ENCODE measurements at regions not wholly inside any gene's neighbourhood (a gene's known extent, or its start where the extent isn't known, plus 50 kb on each side); places are given as distances from the start of the nearest gene placed in this dataset.

- Histone ChIP-seq H3K4me3 (ENCODE audit: low read depth, low read length) (no peak overlapping the region), H3K27ac (no peak overlapping the region), H3K9me3 (ENCODE audit: severe bottlenecking) (peaks cover 9% of the 10 kb centered on the region), H3K36me3 (no peaks in the 10 kb centered on the region), H3K27me3 (ENCODE audit: insufficient read depth, low read depth, severe bottlenecking) (no peaks in the 10 kb centered on the region)
- no peak for DNase-seq
- TF ChIP-seq CTCF (IDR thresholded peaks at IDR 0.05; ENCODE audit: low read depth, low read length): no peak
Measured at GRCh38 chr20:63082939-63083735, 76.4 kb upstream of the BHLHE23 start.

DNA sequence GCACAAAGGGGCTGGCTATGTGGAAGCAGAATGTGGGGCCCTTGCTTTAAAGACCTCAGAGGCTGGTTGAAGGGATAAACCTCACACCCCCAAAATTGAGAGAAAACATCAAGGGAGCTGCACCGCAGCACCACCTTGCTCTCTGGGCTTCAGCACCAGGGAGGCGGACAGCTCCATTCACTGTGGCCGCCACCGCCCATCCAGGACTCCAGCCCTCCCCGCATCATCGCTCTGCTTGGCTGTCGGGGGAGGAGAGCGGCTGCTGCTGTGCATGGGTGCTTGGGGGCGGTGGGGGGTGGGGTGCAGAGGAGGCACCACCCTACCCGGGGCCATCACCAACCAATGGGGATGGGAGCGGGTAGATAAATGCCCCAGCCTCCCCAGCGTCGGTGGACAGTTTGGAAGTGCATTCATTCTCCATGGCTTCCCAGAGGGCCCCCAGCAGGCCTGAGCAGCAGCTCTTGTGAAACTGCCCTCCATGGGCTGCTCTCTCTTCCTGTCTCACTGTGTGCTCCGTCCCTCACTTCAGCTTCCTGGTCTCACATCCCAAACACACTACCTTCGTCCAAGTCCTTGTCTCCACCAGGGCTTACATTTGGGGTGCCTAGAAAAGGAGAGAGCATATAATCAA lies 75.7 kb upstream of the BHLHE23 start:
- Histone ChIP-seq H3K36me3 (no peaks in the 10 kb centered on the region), H3K9me3 (ENCODE audit: severe bottlenecking) (peaks cover 17% of the 10 kb centered on the region), H3K4me3 (ENCODE audit: low read depth, low read length) (no peak overlapping the region), H3K27me3 (ENCODE audit: insufficient read depth, low read depth, severe bottlenecking) (no peaks in the 10 kb centered on the region), H3K27ac (no peak overlapping the region)
- DNase-seq: no peak
- no peak for TF ChIP-seq CTCF (IDR thresholded peaks at IDR 0.05; ENCODE audit: low read depth, low read length)

DNA sequence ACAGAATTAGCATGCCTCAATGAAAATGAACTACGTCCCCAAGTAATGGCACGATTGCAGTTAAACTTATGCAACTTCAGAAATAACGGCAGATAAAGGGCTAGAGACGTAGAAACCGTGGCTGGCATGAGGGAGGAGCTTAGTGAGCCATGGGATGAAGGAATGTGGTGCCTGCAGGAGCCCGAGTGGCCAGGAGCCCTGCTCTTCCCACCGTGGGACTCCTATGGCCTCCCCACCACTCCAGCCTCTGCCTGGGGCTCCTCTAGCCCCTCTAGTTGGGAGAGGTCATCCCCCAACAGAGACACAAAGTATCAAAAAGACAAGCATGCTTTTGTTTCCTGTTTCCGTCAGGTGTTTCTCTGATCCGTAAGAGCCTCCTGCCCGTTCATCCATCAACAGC lies 75.1 kb upstream of the BHLHE23 start:
- TF ChIP-seq CTCF (IDR thresholded peaks at IDR 0.05; ENCODE audit: low read depth, low read length): no peak
- peaks cover 21% of the 10 kb centered on the region for H3K9me3 ChIP-seq (ENCODE audit: severe bottlenecking)
- no peak for DNase-seq
- H3K27ac ChIP-seq: no peak overlapping the region
- no peaks in the 10 kb centered on the region for H3K36me3 ChIP-seq
- H3K4me3 ChIP-seq (ENCODE audit: low read depth, low read length): no peak overlapping the region
- no peaks in the 10 kb centered on the region for H3K27me3 ChIP-seq (ENCODE audit: insufficient read depth, low read depth, severe bottlenecking)

- peaks cover 25% of the 10 kb centered on the region for H3K9me3 ChIP-seq (ENCODE audit: severe bottlenecking)
- no peaks in the 10 kb centered on the region for H3K27me3 ChIP-seq (ENCODE audit: insufficient read depth, low read depth, severe bottlenecking)
- no peak for TF ChIP-seq CTCF (IDR thresholded peaks at IDR 0.05; ENCODE audit: low read depth, low read length)
- no peak for DNase-seq
- no peak overlapping the region for H3K4me3 ChIP-seq (ENCODE audit: low read depth, low read length)
- H3K36me3 ChIP-seq: no peaks in the 10 kb centered on the region
- H3K27ac ChIP-seq: no peak overlapping the region
Measured at GRCh38 chr20:63081351-63081750, 74.6 kb upstream of the BHLHE23 start.

GRCh38 chr20:63080811-63081210 lies 74.0 kb upstream of the BHLHE23 start:
- H3K27me3 ChIP-seq (ENCODE audit: insufficient read depth, low read depth, severe bottlenecking): no peaks in the 10 kb centered on the region
- no peaks in the 10 kb centered on the region for H3K36me3 ChIP-seq
- no peak overlapping the region for H3K27ac ChIP-seq
- H3K4me3 ChIP-seq (ENCODE audit: low read depth, low read length): no peak overlapping the region
- H3K9me3 ChIP-seq (ENCODE audit: severe bottlenecking): peaks cover 28% of the 10 kb centered on the region
- TF ChIP-seq CTCF (IDR thresholded peaks at IDR 0.05; ENCODE audit: low read depth, low read length): no peak
- no peak for DNase-seq
